HUDEP-2 (cell line): ENCODE measurements at regions not wholly inside any gene's neighbourhood (a gene's known extent, or its start where the extent isn't known, plus 50 kb on each side); places are given as distances from the start of the nearest gene placed in this dataset.
A peak's percentile ranks its signal among the peaks of the same experiment; 100 is the strongest.

ENCODE experiments used
- DNase-seq, 76 experiments: peaks; one replicate each; lab custom pipeline; 2025; ENCODE audit not compliant: unreplicated experiment in 76 of 76; lab: John Stamatoyannopoulos, UW

GRCh38 chrX:132568291-132568690 is 79.5 kb upstream of the MBNL3 start:
- no peak for DNase-seq

- no peak for DNase-seq
Measured at GRCh38 chrX:132565273-132565672, 76.4 kb upstream of the MBNL3 start.

DNA sequence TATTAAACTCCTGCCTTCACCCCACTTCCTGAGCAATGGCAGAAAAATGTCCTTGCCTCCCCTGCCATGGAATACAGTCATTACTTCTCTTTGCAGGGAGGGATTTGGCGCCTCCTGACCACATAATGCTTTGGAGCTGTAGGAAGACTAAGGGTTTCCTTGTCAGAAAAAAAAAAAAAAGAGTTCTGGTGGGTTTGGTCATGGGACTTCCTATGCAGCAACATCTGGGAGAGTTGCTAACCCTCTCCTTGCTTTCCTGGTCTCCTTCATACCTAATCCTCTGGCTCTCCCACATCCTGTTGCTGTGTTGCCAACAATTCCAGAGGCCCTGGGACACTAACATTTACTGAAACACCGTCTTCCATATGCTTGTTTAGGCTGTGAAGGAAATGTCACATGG is 75.1 kb upstream of the MBNL3 start:
- DNase-seq = no peak

GRCh38 chrX:132561974-132562373 is 73.1 kb upstream of the MBNL3 start:
- DNase-seq = no peak

- no peak for DNase-seq
Measured at GRCh38 chrX:132561483-132561882, 72.6 kb upstream of the MBNL3 start.

DNA sequence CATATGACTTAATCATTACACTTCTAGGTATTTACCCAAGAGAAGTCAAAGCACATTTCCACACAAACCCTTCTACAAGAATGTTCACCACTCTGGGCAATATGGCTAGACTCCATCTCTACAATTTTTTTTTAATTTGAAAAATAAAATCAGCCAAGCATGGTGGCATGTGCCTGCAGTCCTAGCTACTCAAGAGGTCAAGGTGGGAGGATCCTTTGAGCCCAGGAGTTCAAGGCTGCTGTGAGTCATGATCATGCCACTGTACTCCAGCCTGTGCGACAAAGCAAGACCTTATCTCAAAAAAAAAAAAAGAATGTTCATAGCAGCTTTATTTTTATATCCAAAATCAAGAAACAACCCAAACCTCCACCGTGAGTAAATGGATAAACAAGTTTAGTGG is 70.3 kb upstream of the MBNL3 start:
- peak in 20 of 76 experiments; percentile 0 to 12 (median 3) for DNase-seq

DNA sequence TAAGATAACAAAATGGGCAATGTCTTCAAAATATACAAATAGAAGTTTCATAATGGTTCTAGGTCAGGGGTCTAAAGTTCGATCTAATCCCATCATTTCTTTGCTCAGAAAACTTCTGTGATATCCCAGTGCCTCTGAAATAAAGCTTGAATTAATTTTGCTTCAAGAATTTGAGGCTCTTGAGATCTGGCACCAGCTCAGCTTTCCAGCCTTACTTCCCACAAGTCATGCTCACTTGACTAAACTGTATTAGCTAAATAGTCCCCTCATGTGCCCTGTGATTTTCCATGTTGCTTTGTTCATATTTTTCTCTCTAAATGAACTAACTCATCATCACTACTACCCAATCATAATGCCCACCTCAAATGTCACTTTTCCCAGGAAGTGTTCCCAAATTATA is 50.8 kb upstream of the MBNL3 start:
- no peak for DNase-seq
